HG02588 (cell line): ENCODE measurements at regions not wholly inside any gene's neighbourhood (a gene's known extent, or its start where the extent isn't known, plus 50 kb on each side); places are given as distances from the start of the nearest gene placed in this dataset.

Source experiments
- ATAC-seq: cut with Tn5 transposase; IDR thresholded peaks from one replicate; pipeline ENCODE4 v1.9.1; 2021; ENCODE audit warnings: mild to moderate bottlenecking, moderate library complexity; ENCODE audit not compliant: unreplicated experiment

DNA sequence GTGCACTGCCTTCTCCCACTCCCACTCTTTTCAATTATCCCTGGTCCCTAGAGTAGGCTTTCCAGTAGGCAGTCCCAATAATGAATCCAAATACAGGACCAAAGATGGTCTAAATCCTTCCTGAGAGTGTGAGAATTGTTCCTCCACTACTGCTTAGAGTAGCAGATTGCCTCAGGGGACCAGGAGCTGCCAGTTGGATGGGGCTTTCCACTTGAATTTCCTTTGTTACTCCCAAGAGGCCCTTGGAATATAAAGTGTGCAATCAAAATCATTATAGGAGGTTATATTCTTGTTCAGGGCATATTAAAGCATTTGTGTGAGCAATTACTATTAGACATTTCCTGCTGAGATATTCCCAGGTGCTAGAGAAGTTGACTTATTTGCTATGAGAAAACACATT, 156.6 kb upstream of the TLL1 start:
- ATAC-seq, result no peak

DNA sequence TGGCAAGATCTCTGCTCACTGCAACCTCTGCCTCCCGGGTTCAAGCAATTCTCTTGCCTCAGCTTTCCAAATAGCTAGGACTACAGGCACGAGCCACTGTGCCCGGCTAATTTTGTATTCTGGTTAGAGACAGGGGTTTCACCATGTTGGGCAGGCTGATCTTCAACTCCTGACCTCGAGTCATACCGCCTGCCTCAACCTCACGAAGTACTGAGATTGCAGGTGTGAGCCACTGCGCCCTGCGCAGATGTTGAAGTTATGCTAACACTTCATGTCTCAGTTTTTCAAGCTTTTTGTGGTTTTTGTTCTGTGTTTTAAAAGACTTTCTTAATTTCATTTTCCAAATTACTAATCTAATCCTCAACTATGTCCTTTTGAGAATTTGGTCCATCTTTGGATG, 154.4 kb upstream of the TLL1 start:
- ATAC-seq, result no peak

DNA sequence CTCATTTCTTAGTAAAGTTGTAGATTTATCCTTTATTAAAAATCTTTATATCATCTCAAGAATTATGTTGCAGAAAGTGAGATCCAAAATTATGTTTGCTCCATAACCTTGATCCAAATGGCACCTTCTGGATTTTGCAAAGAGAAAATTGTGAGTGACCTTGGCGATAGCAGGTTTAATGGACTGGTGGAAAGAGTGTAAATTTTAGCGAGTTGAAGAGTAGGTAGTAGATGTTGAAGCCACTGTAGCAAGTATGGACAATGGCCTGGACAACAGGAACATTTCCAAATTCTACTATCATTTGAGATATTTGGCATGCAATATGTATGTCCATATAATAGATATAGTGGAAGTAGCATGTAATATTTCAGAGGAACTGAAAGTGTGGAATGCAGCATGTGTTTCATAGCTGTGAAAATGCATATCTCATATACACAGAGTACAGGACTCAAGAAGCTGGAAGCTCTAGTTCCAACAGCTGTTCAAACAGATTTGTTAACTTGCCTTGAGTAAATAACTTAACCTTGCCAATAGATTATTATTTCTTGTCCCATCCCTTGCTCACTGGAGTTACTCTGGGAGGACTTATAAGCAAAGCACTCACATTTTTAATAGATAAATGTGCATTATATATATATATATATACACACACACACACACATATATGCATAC, 152.5 kb upstream of the TLL1 start:
- ATAC-seq, result no peak

DNA sequence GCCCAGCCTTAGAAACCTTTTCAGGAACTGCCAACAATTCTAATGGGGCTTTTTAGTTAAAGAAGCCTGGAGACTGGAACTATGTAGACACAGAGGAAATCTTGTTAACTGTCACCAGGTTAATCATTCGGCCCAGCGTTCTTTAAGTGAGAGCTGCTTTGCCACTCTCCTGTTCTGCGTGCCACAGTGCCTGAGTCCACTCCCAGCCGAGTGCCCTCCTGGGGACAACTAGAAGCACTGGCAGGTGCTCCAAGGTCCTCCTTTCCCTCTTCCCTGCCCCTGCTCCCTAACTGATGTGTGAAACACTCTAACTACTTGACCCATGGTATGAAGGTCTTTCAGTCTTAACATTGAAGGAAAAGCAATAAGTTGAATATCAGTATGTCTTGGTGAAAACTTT, 151.2 kb upstream of the TLL1 start:
- no peak for ATAC-seq

DNA sequence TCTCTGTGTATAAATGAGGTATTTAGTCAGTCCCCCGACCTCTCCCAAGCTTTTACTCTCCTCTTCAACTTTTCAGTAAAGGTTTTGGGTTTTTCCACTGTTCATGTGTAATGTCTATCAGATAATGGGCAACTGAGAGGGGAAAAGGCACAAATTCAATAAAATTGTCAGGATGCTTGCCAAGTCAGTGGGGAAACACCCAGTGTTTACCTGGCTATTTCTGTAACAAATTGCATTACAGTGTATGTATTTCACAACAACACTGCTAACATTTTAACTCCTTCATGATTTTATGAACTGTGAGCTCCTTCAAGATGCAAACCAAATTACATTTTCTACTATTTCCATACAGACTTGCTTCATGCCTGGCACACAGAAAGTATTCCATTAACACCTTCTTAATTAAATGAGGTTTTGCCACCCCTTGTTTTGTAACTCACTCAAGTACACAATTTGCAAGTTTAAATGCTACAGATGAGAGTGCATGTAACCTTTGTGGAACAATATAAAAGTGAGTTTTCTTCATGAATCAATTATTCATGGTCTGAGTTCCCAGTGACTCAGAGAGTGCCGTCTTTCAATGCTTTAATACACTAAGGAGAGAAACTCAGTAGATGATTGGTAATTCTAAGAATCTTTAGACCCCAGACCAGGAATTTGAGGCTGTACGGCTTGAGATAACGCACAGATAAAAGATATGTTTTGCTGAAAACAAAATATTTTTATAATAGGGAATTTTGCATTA, 149.8 kb upstream of the TLL1 start:
- ATAC-seq, result no peak

DNA sequence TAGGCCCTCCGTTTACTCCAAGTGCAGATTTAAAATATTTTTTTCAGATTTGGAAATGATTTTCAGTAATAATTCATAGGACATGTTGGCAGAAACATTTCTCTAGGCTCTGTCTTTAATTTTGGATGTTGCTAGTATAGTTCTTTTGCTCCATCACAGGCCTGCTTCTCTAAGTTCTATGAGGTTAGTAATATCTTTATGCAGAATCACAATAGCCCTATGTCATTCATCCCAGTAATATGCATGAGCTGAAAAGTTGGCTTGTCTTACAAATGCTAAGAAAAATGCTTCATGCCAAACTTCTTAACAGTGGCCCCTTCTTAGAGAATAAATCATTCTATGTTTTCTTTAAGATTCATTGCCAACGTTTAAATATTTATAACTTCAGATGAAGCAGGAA, 148.3 kb upstream of the TLL1 start:
- no peak for ATAC-seq

DNA sequence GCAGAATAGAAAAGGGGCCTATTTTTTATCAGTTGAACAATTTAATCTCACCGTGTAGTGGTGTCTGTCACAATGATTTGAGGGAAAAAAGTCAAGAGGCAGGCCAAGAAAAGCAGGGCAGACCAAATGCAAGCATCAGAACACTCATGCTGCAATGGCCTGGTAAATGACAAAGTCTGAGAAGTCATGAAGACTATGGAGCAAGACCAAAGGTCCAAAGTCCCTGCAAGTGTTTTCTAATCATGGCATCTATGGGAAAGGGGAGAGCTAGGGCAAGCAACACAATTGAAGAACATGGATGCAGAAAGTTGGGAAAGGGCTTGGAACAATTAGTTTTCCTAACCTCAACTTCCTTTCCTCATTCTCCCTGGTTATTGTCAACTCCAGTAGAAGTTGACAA, 147.7 kb upstream of the TLL1 start:
- no peak for ATAC-seq

DNA sequence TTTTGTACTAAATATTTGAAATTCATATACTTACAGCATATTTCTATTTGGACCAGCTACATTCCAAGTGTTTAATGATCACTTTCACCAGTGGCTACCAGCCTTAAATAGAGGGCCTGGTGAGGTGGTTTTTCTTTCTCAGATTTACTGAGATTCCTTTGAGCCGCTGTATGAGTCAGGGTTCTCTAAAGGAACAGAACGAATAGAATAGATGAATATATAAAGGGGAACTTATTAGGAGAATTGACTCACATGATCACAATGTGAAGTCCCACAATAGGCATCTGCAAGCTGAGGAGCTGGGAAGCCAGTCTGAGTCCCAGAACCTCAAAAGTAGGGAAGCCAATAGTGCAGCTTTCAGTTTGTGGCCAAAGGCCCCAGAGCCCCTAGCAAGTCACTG, 146.2 kb upstream of the TLL1 start:
- ATAC-seq, result no peak

DNA sequence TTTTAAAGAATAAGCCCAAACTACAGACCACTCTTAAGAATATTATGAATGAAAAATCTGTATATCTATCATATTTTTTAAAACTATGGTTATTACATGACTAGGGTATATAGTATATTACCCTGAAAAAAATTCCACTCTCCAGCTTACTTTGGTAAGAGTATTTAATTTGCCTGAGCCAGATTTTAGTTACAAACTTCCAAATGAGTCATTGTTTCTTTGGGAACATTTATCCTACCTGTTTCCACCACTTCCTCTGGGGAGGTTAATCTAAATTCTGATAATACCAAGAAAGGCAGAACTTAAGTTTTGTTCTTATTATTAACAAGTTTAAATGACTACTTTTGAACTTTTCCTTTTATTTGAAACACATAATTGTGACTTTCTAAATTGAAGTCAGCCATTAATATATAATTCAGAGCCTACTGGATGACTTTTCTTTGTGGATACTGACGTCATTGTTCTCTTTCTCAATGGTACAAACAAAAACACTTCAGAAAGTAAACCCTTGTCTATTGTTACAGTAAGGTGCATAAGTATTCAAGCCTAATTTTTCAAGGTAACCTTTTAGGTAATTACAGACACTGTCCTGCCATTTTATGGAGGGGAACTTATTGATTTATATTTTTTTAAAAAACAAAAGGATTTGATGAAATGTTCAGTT, 135.6 kb upstream of the TLL1 start:
- no peak for ATAC-seq

DNA sequence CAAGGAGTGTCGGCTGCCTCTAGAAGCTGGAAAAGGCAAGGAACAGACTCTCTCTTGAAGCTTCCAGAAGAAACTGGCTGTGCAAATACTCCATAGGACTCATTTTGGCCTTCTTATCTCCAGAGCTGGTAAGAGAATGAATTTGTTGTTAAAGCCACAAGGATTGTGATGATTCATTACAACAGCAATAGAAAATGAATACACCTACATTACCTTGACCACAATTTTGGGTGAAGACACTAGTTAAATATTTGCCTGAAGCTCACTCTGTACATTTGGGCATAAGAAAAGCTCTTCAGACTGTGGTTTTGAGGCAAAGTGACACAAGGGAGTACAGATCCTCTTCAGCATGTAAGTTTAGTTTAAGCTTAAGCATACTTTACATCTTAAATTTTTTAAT, 134.5 kb upstream of the TLL1 start:
- ATAC-seq, result no peak

DNA sequence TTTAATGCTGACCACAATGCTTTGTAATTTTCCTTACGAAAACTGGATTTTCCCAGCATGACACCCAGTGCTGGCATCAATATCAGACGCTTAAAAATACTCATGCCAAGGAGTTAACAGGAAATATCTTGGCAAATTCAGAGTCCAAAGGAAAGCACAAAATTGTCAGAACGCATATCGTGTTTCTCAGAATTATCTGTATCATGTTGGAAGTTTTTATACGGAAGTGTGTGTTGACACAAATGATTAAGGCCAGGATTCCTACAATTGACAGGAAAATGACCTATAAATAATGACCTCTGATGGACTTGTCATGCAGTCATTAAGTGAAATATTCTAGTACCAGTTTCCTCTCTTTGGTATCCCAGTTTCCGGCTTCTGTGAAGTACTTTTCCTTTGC, 132.1 kb upstream of the TLL1 start:
- ATAC-seq, result no peak

DNA sequence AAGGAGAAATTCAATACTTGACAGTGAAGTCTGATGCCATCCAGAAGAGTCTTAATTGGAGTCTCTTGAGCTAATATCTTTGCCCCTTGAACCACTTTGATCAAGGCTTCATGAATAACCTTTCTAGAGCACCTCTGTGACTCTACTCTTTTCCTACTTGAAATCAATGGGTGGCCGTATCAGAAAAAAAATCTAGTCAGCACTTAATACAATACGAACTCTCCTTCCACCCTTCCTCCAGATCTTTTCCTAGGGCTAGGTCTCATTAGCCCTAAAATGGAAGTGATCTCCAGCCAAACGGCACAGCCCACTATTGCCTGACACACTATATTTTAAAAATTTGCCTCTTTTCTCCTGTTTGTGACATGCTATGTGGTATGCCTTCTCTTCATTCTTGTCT, 129.6 kb upstream of the TLL1 start:
- no peak for ATAC-seq

DNA sequence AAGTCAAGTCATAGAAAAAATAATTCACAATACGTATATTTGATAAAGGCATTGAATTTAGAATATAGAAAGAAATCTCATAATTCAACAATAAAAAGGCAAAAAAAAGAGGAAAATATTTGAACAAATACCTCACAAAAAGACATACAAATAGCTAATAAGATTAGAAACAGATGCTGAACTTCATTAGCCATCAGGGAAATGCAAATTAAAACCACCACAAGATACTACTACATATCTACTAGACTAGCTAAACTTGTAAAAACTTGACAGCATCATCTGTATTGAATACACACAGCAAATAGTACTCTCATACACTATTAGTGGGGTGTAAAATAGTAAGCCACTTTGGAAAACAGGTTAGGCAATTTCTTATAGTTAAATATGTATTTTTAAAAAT, 128.7 kb upstream of the TLL1 start:
- ATAC-seq, result no peak

DNA sequence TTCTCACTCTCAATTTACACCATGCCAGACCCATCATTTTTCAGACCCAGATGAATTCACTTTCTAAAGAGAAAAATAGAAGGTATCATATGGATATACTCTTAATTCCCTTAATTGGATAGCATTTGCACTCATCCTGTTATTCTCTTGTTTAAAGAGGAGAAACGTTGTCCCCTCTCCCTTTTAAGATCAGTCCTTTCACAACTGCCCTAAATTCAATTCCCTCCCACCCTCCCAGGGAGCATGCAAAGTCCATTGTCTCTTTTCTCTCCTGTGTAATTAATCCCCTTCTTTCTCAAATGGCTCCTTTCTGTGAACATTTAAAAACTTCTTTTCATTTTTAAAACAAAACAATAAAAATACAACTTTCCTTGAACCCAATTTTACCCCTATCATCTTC, 124.7 kb upstream of the TLL1 start:
- no peak for ATAC-seq

DNA sequence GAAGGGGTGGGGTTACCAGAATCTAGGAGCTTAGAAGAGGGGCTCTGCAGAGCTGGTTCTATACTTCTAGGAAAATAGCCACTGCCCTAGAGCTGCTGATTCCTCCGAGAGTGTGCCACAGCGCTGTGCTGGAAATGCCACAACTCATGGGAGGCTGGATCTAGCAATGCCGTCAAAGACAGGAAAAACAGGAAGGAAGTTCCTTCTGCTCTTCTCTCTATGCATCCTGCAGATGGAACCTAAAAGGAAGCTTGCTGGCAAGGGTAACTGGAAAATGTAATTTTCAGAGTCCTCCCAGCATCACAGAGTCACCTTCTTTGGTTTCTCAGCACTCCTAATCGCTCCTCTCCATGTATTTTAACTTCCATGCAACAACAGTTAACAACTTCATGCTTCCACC, 121.2 kb upstream of the TLL1 start:
- ATAC-seq, result no peak

DNA sequence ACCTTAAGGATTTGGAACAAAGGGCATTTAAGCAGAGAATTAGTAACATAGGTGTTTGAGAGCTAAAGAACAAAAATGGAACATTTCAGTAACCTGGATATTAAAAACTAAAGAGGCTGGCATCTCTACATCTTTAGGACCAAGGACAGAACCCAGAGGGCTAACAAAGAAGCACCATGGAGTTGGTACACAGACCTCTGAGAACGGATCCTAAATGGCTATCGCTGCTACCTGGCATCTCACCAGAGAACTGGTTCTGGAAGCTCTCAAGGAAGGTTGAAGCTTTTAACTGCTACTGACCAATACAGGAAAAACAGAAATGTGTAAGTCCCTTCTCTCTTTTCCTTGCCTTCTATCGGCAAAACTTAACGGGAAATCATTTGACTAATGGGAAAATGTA, 118.4 kb upstream of the TLL1 start:
- ATAC-seq, result no peak

DNA sequence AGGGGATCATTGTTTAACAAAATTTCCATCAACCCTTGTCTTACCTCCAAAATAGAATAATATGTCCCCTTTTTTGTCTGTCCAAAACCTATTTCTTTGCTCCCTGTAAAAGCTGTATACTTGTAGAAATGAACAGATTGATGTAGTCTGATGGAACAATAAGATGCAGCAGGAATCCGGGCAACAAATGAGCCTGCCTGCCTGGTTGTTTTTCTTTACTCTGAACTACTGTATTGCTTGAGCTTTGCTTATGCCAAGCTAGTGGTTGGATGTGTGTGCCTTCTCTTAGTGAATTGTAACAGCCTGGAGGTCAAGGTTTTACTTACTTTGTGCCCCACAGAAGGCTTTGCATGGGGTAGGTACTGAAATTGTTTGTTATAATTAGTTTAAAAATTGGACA, 116.2 kb upstream of the TLL1 start:
- no peak for ATAC-seq

DNA sequence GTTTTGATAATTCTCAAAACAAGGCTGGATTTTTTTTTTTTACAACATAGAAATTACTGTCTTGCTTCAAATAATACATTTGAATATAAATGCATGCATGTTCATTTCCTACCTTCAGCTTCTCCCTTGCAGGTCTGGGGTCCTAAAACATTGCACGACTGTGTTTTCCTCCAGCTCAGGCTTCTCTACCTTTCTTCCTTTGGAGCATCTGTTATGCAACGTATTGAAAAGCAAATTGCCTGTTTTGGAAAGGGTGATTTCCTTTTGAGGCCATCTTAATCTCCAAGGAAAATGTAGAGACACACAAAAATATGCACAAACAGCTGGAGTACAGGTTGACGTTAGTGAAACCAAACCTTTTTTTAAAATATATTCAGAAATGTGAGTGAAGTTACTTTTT, 115.6 kb upstream of the TLL1 start:
- no peak for ATAC-seq

DNA sequence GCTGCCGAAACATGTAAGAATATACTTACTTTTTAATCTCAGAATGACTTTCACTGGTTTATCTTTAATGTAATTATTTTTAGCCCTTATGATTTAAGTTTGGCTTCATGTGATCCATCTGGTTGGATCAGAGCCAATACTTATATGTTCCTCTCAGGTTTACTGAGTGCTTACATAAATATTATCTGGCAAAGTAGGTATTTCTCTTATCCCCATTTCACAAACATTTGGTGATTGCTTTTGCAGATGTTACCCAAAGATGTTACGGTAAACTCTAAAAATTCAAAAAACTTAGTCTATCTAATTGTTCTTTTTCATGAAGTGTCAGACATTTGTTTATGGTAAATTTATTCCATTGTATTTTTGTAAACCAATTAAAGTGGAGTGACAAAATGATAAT, 115.0 kb upstream of the TLL1 start:
- ATAC-seq, result no peak

DNA sequence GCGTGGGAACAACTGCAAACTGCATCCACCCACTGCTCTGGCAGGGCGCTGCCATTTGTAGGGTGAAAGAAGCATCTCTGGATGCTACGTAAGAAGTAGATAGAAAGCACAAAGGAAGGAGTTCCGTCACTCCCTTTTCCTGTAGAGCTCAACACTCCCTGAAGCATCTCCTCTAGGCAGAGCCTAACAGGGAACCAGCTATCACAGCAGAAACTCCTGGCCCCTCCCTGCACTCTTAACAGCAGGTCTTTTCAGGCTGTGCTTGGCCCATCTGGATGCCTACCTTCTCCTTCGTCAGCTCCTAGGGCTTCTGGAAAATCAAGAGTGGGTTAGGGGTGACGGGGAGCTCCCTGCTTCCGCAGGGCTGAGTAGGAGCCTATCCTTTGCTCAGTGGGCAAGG, 112.9 kb upstream of the TLL1 start:
- ATAC-seq, result no peak

DNA sequence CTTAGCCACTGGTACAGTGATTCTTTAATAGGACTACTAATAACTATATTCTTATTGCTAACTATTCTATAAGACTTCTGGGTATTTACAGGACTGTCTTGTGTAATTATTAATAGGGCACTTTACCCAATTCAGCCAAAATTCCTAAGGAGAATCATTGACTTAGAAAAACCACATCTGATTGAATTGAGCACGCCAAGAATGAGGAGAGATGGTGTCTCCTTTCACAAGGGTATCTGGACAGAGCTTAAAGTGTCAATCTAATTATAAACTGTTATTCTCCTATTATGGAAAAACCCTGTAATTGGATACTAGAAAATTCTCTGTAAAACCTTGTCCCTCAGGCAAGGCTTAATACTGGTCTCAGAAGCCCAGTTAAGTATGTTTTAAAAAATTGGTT, 111.1 kb upstream of the TLL1 start:
- no peak for ATAC-seq

DNA sequence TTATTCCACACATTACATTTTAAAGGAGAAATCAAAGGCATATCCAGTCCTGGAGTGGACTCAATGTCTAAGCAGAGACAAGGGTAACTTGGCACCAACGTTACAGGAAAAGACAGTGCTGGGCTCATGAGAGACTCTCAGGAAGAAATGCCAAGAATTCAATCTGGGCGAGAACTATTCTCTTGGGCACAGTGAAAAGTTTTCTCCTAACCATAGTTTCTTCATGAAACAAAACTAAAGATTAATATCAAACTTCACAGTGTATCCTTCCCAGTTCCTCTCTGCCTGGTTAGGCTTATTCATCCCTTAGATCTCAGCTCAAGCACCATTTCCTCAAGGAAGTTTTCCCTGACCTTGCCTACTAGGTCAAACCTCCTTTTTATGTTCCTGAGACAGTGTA, 109.4 kb upstream of the TLL1 start:
- ATAC-seq, result no peak
